ACC112 (cell line): ENCODE measurements at regions not wholly inside any gene's neighbourhood (a gene's known extent, or its start where the extent isn't known, plus 50 kb on each side); places are given as distances from the start of the nearest gene placed in this dataset.

Experiments
- H2AFZ ChIP-seq: fragments of 200-600 bp; sonication (generic); one replicate; pipeline ENCODE4 v1.6.0; 2017; ENCODE audit warnings: antibody characterized with exemption, low read length; ENCODE audit not compliant: unreplicated experiment
- H3K27ac ChIP-seq: fragments of 200-600 bp; sonication (generic); 2 replicates; pipeline ENCODE4 v1.5.1; 2014; ENCODE audit warnings: low read depth, mild to moderate bottlenecking, antibody characterized with exemption, low read length, moderate library complexity
- H3K27me3 ChIP-seq: fragments of 200-600 bp; sonication (generic); 2 replicates; pipeline ENCODE4 v1.6.1; 2014; ENCODE audit warnings: mild to moderate bottlenecking, antibody characterized with exemption, low read length, moderate library complexity, mixed read lengths; ENCODE audit not compliant: insufficient read depth
- H3K36me3 ChIP-seq: fragments of 200-600 bp; sonication (generic); 2 replicates; pipeline ENCODE4 v1.6.1; 2016; ENCODE audit warnings: mild to moderate bottlenecking, antibody characterized with exemption, low read length, moderate library complexity, mixed read lengths; ENCODE audit not compliant: insufficient read depth
- H3K4me1 ChIP-seq: fragments of 200-600 bp; sonication (generic); one replicate; pipeline ENCODE4 v1.6.1; 2016; ENCODE audit warnings: low read length, mixed read lengths; ENCODE audit not compliant: insufficient read depth, unreplicated experiment, control insufficient read depth
- H3K4me3 ChIP-seq: fragments of 200-600 bp; sonication (generic); 2 replicates; pipeline ENCODE4 v1.5.1; 2014; ENCODE audit warnings: mild to moderate bottlenecking, low read depth, low read length
- H3K79me2 ChIP-seq: fragments of 200-600 bp; sonication (generic); one replicate; pipeline ENCODE4 v1.6.0; 2016; ENCODE audit warnings: low read length; ENCODE audit not compliant: control insufficient read depth, unreplicated experiment, insufficient read depth

- Histone ChIP-seq H2AFZ (no peak overlapping the region), H3K4me1 (no peaks in the 10 kb centered on the region), H3K27me3 (no peaks in the 10 kb centered on the region), H3K27ac (no peak overlapping the region), H3K79me2 (no peaks in the 10 kb centered on the region), H3K36me3 (peaks cover 52% of the 10 kb centered on the region), H3K4me3 (no peak overlapping the region)
These were observed 82.7 kb upstream of the NR2F2 start for GRCh38 chr15:96247621-96248305.

GRCh38 chr15:96252148-96252547 is 78.4 kb upstream of the NR2F2 start:
- no peaks in the 10 kb centered on the region for H3K4me1 ChIP-seq
- H3K27ac ChIP-seq, result no peak overlapping the region
- no peaks in the 10 kb centered on the region for H3K79me2 ChIP-seq
- H3K27me3 ChIP-seq, result no peaks in the 10 kb centered on the region
- H3K36me3 ChIP-seq, result peaks cover 60% of the 10 kb centered on the region
- no peak overlapping the region for H2AFZ ChIP-seq
- no peak overlapping the region for H3K4me3 ChIP-seq

GRCh38 chr15:96253006-96253747 is 77.3 kb upstream of the NR2F2 start:
- no peak overlapping the region for H2AFZ ChIP-seq
- no peaks in the 10 kb centered on the region for H3K27me3 ChIP-seq
- no peaks in the 10 kb centered on the region for H3K4me1 ChIP-seq
- no peaks in the 10 kb centered on the region for H3K79me2 ChIP-seq
- H3K4me3 ChIP-seq, result no peak overlapping the region
- peaks cover 50% of the 10 kb centered on the region for H3K36me3 ChIP-seq
- H3K27ac ChIP-seq, result no peak overlapping the region

GRCh38 chr15:96254173-96254572 is 76.3 kb upstream of the NR2F2 start:
- Histone ChIP-seq H3K27me3 (no peaks in the 10 kb centered on the region), H3K27ac (no peak overlapping the region), H3K4me3 (no peak overlapping the region), H3K4me1 (no peaks in the 10 kb centered on the region), H2AFZ (no peak overlapping the region), H3K36me3 (peaks cover 46% of the 10 kb centered on the region), H3K79me2 (no peaks in the 10 kb centered on the region)

GRCh38 chr15:96255599-96255998 is 74.9 kb upstream of the NR2F2 start:
- Histone ChIP-seq H3K4me3 (no peak overlapping the region), H3K79me2 (no peaks in the 10 kb centered on the region), H3K27ac (no peak overlapping the region), H3K36me3 (peaks cover 38% of the 10 kb centered on the region), H2AFZ (no peak overlapping the region), H3K27me3 (no peaks in the 10 kb centered on the region), H3K4me1 (no peaks in the 10 kb centered on the region)

GRCh38 chr15:96261575-96262034 is 68.9 kb upstream of the NR2F2 start:
- peaks cover 3% of the 10 kb centered on the region; the same call in 1 of the 2 replicates for H3K36me3 ChIP-seq

GRCh38 chr15:96262097-96262496 is 68.4 kb upstream of the NR2F2 start:
- Histone ChIP-seq H3K79me2 (no peaks in the 10 kb centered on the region), H3K4me3 (no peak overlapping the region), H3K4me1 (peaks cover 12% of the 10 kb centered on the region), H2AFZ (no peak overlapping the region), H3K36me3 (peaks cover 7% of the 10 kb centered on the region; the same call in 1 of the 2 replicates), H3K27ac (no peak overlapping the region), H3K27me3 (no peaks in the 10 kb centered on the region)

More at GRCh38 chr15:96261575-96262034, 68.9 kb upstream of the NR2F2 start:
- no peak overlapping the region for H2AFZ ChIP-seq
- no peak overlapping the region for H3K4me3 ChIP-seq
- no peaks in the 10 kb centered on the region for H3K79me2 ChIP-seq
- no peaks in the 10 kb centered on the region for H3K27me3 ChIP-seq
- H3K4me1 ChIP-seq, result peaks cover 12% of the 10 kb centered on the region
- no peak overlapping the region for H3K27ac ChIP-seq

- H2AFZ ChIP-seq, result no peak overlapping the region
- H3K27ac ChIP-seq, result no peak overlapping the region
- H3K36me3 ChIP-seq, result peaks cover 11% of the 10 kb centered on the region
- no peaks in the 10 kb centered on the region for H3K27me3 ChIP-seq
- H3K79me2 ChIP-seq, result no peaks in the 10 kb centered on the region
- H3K4me1 ChIP-seq, result peaks cover 12% of the 10 kb centered on the region
- H3K4me3 ChIP-seq, result no peak overlapping the region
These were observed 67.7 kb upstream of the NR2F2 start for GRCh38 chr15:96262549-96263489.

- Histone ChIP-seq H3K36me3 (peaks cover 27% of the 10 kb centered on the region), H2AFZ (no peak overlapping the region), H3K4me1 (peaks cover 18% of the 10 kb centered on the region), H3K27me3 (no peaks in the 10 kb centered on the region), H3K79me2 (no peaks in the 10 kb centered on the region), H3K4me3 (no peak overlapping the region), H3K27ac (no peak overlapping the region)
These were observed 66.1 kb upstream of the NR2F2 start for GRCh38 chr15:96264351-96264798.

- Histone ChIP-seq H3K27ac (no peak overlapping the region), H3K4me3 (no peak overlapping the region), H3K79me2 (no peaks in the 10 kb centered on the region), H3K27me3 (no peaks in the 10 kb centered on the region), H3K36me3 (peaks cover 30% of the 10 kb centered on the region), H3K4me1 (peaks cover 23% of the 10 kb centered on the region), H2AFZ (no peak overlapping the region)
These were observed 65.5 kb upstream of the NR2F2 start for GRCh38 chr15:96264801-96265515.
